ENCODE measurements at regions not wholly inside any gene's neighbourhood (a gene's known extent, or its start where the extent isn't known, plus 50 kb on each side); places are given as distances from the start of the nearest gene placed in this dataset.

DNA sequence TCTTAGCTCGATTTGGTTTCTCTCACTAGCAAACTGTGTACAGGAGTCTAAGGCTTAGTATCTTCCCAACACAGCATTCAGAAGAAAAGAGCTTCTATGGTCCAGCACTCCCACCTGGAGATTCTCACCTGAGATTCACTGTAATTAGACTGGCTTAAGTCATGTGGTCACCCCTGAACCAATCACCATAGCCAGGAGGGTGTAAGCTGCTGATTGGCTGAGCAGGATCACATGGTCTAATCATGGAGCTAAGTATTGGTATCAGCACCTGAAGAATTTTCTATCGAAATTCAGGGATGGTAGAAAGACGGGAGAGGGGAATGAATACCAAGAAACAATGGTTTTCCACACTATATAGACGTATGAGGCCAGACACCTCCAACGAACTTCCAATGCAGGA, 359.8 kb upstream of the ERCC4 start:
- no peak for DNase-seq (ENCODE audit: low spot score)
- no peak overlapping the region for H3K27ac ChIP-seq
- H3K36me3 ChIP-seq, result no peaks in the 10 kb centered on the region
- TF ChIP-seq, protein P1, sequence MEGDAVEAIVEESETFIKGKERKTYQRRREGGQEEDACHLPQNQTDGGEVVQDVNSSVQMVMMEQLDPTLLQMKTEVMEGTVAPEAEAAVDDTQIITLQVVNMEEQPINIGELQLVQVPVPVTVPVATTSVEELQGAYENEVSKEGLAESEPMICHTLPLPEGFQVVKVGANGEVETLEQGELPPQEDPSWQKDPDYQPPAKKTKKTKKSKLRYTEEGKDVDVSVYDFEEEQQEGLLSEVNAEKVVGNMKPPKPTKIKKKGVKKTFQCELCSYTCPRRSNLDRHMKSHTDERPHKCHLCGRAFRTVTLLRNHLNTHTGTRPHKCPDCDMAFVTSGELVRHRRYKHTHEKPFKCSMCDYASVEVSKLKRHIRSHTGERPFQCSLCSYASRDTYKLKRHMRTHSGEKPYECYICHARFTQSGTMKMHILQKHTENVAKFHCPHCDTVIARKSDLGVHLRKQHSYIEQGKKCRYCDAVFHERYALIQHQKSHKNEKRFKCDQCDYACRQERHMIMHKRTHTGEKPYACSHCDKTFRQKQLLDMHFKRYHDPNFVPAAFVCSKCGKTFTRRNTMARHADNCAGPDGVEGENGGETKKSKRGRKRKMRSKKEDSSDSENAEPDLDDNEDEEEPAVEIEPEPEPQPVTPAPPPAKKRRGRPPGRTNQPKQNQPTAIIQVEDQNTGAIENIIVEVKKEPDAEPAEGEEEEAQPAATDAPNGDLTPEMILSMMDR (IDR thresholded peaks at IDR 0.05), result no peak
- H3K4me3 ChIP-seq, result no peak overlapping the region
- no peaks in the 10 kb centered on the region for H3K27me3 ChIP-seq
- H3K9me3 ChIP-seq, result no peaks in the 10 kb centered on the region
- no peaks in the 10 kb centered on the region for H3K4me1 ChIP-seq

DNA sequence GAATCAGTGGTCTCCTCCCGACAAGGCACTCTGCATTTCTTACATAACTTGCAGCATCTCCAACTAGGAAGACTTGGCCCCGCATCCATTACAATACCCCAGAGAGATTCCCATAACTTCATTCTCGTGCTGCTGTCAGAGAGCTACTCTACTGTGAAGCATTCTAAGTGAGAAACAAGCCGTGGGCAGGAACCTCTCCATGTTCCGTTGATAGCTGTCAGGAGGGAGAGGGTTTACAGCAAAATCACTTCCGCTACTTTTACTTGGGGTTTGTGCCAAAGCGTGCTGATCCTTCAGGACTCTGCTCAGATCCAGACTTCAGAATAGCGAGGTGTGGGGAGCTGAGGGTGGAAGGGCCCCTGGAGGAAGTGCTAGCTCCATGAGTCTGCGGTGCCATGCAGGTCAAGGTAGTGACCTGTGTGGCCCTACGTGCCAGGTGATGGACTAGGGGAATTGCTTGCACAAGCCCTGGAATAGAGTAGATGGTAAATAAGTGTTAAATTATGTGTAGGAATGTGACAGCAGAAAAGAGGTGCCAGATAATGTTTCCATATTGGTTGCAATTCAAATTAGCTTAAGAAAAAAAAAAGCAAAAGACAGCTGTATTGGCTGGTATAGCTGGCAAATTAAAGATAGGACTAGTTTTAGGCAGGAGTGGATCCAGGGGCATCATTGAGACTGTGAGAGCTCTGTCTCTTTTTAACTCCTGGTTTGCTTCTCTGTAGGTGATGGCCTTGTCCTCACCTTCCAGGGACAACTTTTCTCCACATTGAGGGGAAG, 358.5 kb upstream of the ERCC4 start:
- Histone ChIP-seq H3K27ac (no peak overlapping the region), H3K36me3 (no peaks in the 10 kb centered on the region), H3K27me3 (no peaks in the 10 kb centered on the region), H3K4me1 (no peaks in the 10 kb centered on the region), H3K4me3 (no peak overlapping the region), H3K9me3 (no peaks in the 10 kb centered on the region)
- TF ChIP-seq, protein P1 (IDR thresholded peaks at IDR 0.05), result no peak
- no peak for DNase-seq (ENCODE audit: low spot score)

DNA sequence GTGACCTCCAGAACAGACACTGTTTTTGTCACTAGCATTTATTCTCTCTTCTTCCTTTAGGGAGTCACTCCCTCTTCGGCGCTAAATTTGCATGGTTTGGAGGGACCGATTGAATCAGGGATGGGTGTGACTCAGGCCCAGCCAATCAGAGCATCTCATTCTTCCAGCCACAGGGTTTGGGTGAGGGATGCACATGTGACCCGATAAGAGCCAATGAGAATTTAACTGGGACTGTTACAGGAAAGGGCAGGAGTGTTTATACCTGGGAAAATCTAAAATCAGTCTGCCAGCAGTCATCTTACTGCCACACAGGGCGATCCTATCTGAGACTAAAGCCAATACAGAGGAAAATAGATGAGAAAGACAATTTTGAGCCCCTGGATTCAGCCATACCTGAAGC, 351.2 kb upstream of the ERCC4 start:
- TF ChIP-seq, protein P1 (IDR thresholded peaks at IDR 0.05), result no peak
- no peaks in the 10 kb centered on the region for H3K36me3 ChIP-seq
- H3K27ac ChIP-seq, result no peak overlapping the region
- H3K27me3 ChIP-seq, result no peaks in the 10 kb centered on the region
- DNase-seq (ENCODE audit: low spot score), result no peak
- H3K4me3 ChIP-seq, result no peak overlapping the region
- no peaks in the 10 kb centered on the region for H3K4me1 ChIP-seq
- no peaks in the 10 kb centered on the region for H3K9me3 ChIP-seq

DNA sequence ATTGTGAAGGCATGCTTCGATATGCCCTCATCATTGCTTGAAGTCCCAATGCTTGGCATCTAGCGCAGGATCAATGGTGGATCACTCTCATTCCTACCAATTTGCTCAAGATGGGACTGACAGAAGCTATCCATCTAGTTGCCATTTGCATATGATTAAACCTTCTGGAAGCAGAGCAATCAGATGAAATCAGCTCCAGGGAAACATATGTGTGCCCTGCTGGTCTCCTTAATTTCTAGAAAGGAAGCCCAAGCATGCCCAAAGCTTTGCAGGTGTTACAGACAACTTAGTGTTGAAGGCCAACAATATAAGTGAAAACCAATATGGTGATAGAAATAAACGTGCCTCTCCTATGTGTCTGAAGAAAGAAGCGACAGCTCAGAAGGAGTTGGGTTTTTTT, 350.0 kb upstream of the ERCC4 start:
- H3K27ac ChIP-seq, result no peak overlapping the region
- DNase-seq (ENCODE audit: low spot score), result no peak
- TF ChIP-seq, protein P1 (IDR thresholded peaks at IDR 0.05), result no peak
- H3K36me3 ChIP-seq, result no peaks in the 10 kb centered on the region
- H3K4me3 ChIP-seq, result no peak overlapping the region
- no peaks in the 10 kb centered on the region for H3K4me1 ChIP-seq
- no peaks in the 10 kb centered on the region for H3K9me3 ChIP-seq
- H3K27me3 ChIP-seq, result no peaks in the 10 kb centered on the region

DNA sequence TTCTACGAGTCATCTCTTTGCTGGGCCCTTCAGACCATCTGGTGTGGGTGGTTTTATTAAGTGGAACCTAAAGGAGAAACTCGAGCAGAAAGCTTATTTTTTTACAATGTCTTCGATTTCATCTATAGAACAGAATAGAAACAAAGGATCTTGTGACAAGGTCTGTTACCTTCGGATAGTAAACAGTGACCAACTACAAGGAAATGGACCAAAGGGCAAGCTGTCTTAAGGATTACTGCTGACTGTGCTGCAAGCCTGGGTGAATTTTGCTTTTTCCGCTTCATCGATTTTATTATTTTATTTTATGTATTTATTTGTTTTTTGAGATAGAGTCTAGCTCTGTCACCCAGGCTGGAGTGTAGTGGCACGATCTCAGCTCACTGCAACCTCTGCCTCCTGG, 348.9 kb upstream of the ERCC4 start:
- Histone ChIP-seq H3K9me3 (no peaks in the 10 kb centered on the region), H3K4me1 (no peaks in the 10 kb centered on the region), H3K27me3 (no peaks in the 10 kb centered on the region), H3K36me3 (no peaks in the 10 kb centered on the region), H3K27ac (no peak overlapping the region), H3K4me3 (no peak overlapping the region)
- no peak for DNase-seq (ENCODE audit: low spot score)
- TF ChIP-seq, protein P1 (IDR thresholded peaks at IDR 0.05), result no peak

DNA sequence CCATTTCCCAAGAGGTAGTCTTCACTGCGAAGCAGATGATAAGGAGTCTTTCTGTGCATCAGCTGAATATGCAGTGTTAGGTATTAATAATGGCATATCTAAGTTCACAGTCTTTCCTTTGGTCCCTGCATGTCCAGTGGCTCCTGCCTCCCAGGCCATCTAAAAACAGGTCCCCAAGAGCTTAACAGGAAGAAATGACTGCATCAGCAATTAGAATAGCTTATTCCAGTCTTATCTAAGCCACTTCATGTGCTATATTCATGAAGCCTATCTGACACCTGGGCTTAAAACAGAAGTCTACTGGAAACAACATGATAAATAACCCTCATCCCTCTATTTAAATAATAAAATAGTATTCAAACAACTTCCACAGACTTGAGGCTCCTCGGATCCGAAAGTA, 346.1 kb upstream of the ERCC4 start:
- Histone ChIP-seq H3K27ac (no peak overlapping the region), H3K4me3 (no peak overlapping the region), H3K27me3 (no peaks in the 10 kb centered on the region), H3K9me3 (peaks cover 0 to 7% of the 10 kb centered on the region in 2 donors), H3K36me3 (no peaks in the 10 kb centered on the region), H3K4me1 (no peaks in the 10 kb centered on the region)
- TF ChIP-seq, protein P1 (IDR thresholded peaks at IDR 0.05), result no peak
- DNase-seq (ENCODE audit: low spot score), result no peak

Data from right atrium auricular region (tissue), 2 donors.